ENCODE measurements at regions not wholly inside any gene's neighbourhood (a gene's known extent, or its start where the extent isn't known, plus 50 kb on each side); places are given as distances from the start of the nearest gene placed in this dataset.

GRCh38 chr1:98399218-98399617, 262.3 kb upstream of the SNX7 start:
- TF ChIP-seq EZH2 (IDR thresholded peaks at IDR 0.05; ENCODE audit: insufficient read depth, poor library complexity, severe bottlenecking) (no peak), EZH2phosphoT487 (IDR thresholded peaks at IDR 0.05; ENCODE audit: insufficient read depth, low read depth) (no peak)
